Smooth muscle cell (in vitro differentiated cells): ENCODE measurements at regions not wholly inside any gene's neighbourhood (a gene's known extent, or its start where the extent isn't known, plus 50 kb on each side); places are given as distances from the start of the nearest gene placed in this dataset.

Experiments
- DNase-seq: peaks from one replicate; lab custom pipeline; 2025; ENCODE audit not compliant: unreplicated experiment; lab: John Stamatoyannopoulos, UW
- H2AFZ ChIP-seq: fragments of 200-600 bp; sonication (generic); 2 replicates; pipeline ENCODE4 v1.6.0; 2016; ENCODE audit warnings: antibody characterized with exemption, low read depth, mild to moderate bottlenecking
- H3F3A ChIP-seq: fragments of 200-600 bp; sonication (generic); 2 replicates; pipeline ENCODE4 v1.6.0; 2017; ENCODE audit warnings: antibody characterized with exemption, low read depth
- H3K27ac ChIP-seq: fragments of 200-600 bp; sonication (generic); 2 replicates; pipeline ENCODE4 v1.5.1; 2016; ENCODE audit warnings: low read depth, mild to moderate bottlenecking
- H3K27me3 ChIP-seq: fragments of 200-600 bp; sonication (generic); 2 replicates; pipeline ENCODE4 v1.6.1; 2016; ENCODE audit warnings: low read depth, mild to moderate bottlenecking
- H3K36me3 ChIP-seq: fragments of 200-600 bp; sonication (generic); 2 replicates; pipeline ENCODE4 v1.5.1; 2016; ENCODE audit warnings: low read depth
- H3K4me1 ChIP-seq: fragments of 200-600 bp; sonication (generic); 2 replicates; pipeline ENCODE4 v1.5.1; 2016; ENCODE audit warnings: low read depth
- H3K4me2 ChIP-seq: fragments of 200-600 bp; sonication (generic); 2 replicates; pipeline ENCODE4 v1.6.0; 2016; ENCODE audit warnings: mild to moderate bottlenecking
- H3K4me3 ChIP-seq: fragments of 200-600 bp; sonication (generic); 2 replicates; pipeline ENCODE4 v1.5.1; 2016; ENCODE audit warnings: mild to moderate bottlenecking
- H3K79me2 ChIP-seq: fragments of 200-600 bp; sonication (generic); 2 replicates; pipeline ENCODE4 v1.6.0; 2016; ENCODE audit warnings: low read depth, mild to moderate bottlenecking
- H3K9ac ChIP-seq: fragments of 200-600 bp; sonication (generic); 2 replicates; pipeline ENCODE4 v1.6.0; 2016; ENCODE audit warnings: low read depth
- H3K9me3 ChIP-seq: fragments of 200-600 bp; sonication (generic); replicated peaks from 2 replicates; pipeline ENCODE4 v1.5.1; 2016; ENCODE audit warnings: low read depth
- H4K20me1 ChIP-seq: fragments of 200-600 bp; sonication (generic); 2 replicates; pipeline ENCODE4 v1.6.0; 2016; ENCODE audit warnings: low read depth
- WGBS: methylation state at CpG from one replicate; pipeline ENCODE4 v1.1.7; 2016; ENCODE audit warnings: low lambda C conversion rate; 5-methylcytosine and 5-hydroxymethylcytosine counted together
- TF ChIP-seq, protein P1 (sequence below): fragments of 200-600 bp; sonication (generic); IDR thresholded peaks from 2 replicates; pipeline ENCODE4 v1.5.1; 2017; ENCODE audit warnings: borderline replicate concordance, mild to moderate bottlenecking, antibody characterized with exemption; ENCODE audit not compliant: insufficient read depth, poor library complexity, severe bottlenecking

GRCh38 chr11:47916361-47916841, 64.0 kb upstream of the PTPRJ start:
- Histone ChIP-seq H3K9ac (no peak overlapping the region), H3K4me1 (peaks cover 7% of the 10 kb centered on the region), H3K27me3 (no peaks in the 10 kb centered on the region), H3K79me2 (no peaks in the 10 kb centered on the region), H3K27ac (no peak overlapping the region), H4K20me1 (no peaks in the 10 kb centered on the region), H3K4me2 (no peak overlapping the region), H2AFZ (peak overlapping the region; percentile 26), H3K9me3 (no peaks in the 10 kb centered on the region), H3F3A (peaks cover 19% of the 10 kb centered on the region), H3K4me3 (no peak overlapping the region), H3K36me3 (no peaks in the 10 kb centered on the region)
- TF ChIP-seq, protein P1, sequence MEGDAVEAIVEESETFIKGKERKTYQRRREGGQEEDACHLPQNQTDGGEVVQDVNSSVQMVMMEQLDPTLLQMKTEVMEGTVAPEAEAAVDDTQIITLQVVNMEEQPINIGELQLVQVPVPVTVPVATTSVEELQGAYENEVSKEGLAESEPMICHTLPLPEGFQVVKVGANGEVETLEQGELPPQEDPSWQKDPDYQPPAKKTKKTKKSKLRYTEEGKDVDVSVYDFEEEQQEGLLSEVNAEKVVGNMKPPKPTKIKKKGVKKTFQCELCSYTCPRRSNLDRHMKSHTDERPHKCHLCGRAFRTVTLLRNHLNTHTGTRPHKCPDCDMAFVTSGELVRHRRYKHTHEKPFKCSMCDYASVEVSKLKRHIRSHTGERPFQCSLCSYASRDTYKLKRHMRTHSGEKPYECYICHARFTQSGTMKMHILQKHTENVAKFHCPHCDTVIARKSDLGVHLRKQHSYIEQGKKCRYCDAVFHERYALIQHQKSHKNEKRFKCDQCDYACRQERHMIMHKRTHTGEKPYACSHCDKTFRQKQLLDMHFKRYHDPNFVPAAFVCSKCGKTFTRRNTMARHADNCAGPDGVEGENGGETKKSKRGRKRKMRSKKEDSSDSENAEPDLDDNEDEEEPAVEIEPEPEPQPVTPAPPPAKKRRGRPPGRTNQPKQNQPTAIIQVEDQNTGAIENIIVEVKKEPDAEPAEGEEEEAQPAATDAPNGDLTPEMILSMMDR: no peak
- DNase-seq: no peak
- 27% methylated on average over 9 of the region's 9 CpGs for WGBS

GRCh38 chr11:47915783-47916182, 64.6 kb upstream of the PTPRJ start:
- Histone ChIP-seq H3K4me3 (no peak overlapping the region), H2AFZ (no peak overlapping the region), H3K9me3 (no peaks in the 10 kb centered on the region), H3K79me2 (no peaks in the 10 kb centered on the region), H3K4me2 (no peak overlapping the region), H3F3A (peaks cover 19% of the 10 kb centered on the region), H3K4me1 (peaks cover 7% of the 10 kb centered on the region), H3K36me3 (no peaks in the 10 kb centered on the region), H3K27ac (no peak overlapping the region), H3K27me3 (no peaks in the 10 kb centered on the region), H4K20me1 (no peaks in the 10 kb centered on the region), H3K9ac (no peak overlapping the region)
- TF ChIP-seq, protein P1: no peak
- DNase-seq: no peak

- Histone ChIP-seq H3K9me3 (no peaks in the 10 kb centered on the region), H3K9ac (no peak overlapping the region), H4K20me1 (no peaks in the 10 kb centered on the region), H3K79me2 (no peaks in the 10 kb centered on the region), H3K27ac (no peak overlapping the region), H3F3A (peaks cover 19% of the 10 kb centered on the region), H3K4me3 (no peak overlapping the region), H3K27me3 (no peaks in the 10 kb centered on the region), H3K4me2 (no peak overlapping the region), H2AFZ (no peak overlapping the region), H3K36me3 (no peaks in the 10 kb centered on the region), H3K4me1 (peaks cover 7% of the 10 kb centered on the region)
- no peak for DNase-seq
- WGBS: 91% methylated on average over 9 of the region's 9 CpGs
- TF ChIP-seq, protein P1: no peak
Observed at GRCh38 chr11:47915374-47915773, 65.0 kb upstream of the PTPRJ start.

DNA sequence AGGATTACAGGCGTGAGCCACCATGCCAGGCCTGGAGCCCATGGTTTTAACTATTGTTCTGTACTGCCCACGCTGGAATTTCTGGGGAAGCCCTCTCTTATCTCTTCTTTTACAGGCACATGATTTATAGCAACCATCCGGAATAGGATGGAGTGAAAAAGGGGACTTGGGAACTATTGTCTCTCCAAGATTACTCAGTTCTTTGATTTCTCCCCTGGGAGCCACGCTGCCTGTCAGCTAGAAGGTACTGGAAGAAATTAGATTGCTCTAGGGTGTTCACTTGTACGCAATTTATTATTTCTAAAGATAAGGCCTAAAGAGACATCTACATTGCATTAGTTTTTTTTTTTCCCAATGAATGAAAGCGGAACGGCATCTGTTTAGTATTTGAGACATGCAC, 65.6 kb upstream of the PTPRJ start:
- Histone ChIP-seq H3K36me3 (no peaks in the 10 kb centered on the region), H3K4me2 (no peak overlapping the region), H3K4me3 (no peak overlapping the region), H2AFZ (no peak overlapping the region), H3K9ac (no peak overlapping the region), H3K79me2 (no peaks in the 10 kb centered on the region), H3K4me1 (peaks cover 7% of the 10 kb centered on the region), H3K9me3 (no peaks in the 10 kb centered on the region), H4K20me1 (no peaks in the 10 kb centered on the region), H3K27ac (no peak overlapping the region), H3F3A (peaks cover 19% of the 10 kb centered on the region), H3K27me3 (no peaks in the 10 kb centered on the region)
- TF ChIP-seq, protein P1: no peak
- no peak for DNase-seq
- 63% methylated on average over 7 of the region's 7 CpGs for WGBS
